ENCODE measurements at regions not wholly inside any gene's neighbourhood (a gene's known extent, or its start where the extent isn't known, plus 50 kb on each side); places are given as distances from the start of the nearest gene placed in this dataset.
"Not testable (repeated sequence)": the region's sequence is repeated elsewhere in the genome, so short reads cannot be mapped to it uniquely, and the experiment has no call there.

DNA sequence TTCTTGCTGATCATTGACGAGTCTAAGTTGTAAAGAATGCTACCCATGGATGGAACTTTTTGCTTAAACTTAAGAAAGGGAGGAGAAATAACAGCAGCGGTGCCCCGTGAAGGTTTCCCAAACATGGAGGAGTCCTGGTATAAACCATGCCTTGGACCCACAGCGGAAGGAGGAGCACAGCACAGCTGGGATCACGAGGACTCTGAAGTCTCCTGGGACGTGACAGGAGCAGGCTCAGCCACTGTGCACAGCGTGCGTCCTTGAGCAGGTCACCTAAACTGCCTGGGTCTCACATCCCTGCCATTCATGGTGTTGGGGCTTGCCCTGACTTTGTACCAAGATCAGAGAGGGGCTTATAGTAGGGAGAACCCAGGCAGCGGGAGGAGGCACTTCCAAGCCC is 56.1 kb upstream of the UNC93A start:
- TF ChIP-seq, protein P1, sequence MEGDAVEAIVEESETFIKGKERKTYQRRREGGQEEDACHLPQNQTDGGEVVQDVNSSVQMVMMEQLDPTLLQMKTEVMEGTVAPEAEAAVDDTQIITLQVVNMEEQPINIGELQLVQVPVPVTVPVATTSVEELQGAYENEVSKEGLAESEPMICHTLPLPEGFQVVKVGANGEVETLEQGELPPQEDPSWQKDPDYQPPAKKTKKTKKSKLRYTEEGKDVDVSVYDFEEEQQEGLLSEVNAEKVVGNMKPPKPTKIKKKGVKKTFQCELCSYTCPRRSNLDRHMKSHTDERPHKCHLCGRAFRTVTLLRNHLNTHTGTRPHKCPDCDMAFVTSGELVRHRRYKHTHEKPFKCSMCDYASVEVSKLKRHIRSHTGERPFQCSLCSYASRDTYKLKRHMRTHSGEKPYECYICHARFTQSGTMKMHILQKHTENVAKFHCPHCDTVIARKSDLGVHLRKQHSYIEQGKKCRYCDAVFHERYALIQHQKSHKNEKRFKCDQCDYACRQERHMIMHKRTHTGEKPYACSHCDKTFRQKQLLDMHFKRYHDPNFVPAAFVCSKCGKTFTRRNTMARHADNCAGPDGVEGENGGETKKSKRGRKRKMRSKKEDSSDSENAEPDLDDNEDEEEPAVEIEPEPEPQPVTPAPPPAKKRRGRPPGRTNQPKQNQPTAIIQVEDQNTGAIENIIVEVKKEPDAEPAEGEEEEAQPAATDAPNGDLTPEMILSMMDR (IDR thresholded peaks at IDR 0.05) = no peak
- ATAC-seq (ENCODE audit: low FRiP score) (no peak), DNase-seq (ENCODE audit: low spot score) (no peak)

DNA sequence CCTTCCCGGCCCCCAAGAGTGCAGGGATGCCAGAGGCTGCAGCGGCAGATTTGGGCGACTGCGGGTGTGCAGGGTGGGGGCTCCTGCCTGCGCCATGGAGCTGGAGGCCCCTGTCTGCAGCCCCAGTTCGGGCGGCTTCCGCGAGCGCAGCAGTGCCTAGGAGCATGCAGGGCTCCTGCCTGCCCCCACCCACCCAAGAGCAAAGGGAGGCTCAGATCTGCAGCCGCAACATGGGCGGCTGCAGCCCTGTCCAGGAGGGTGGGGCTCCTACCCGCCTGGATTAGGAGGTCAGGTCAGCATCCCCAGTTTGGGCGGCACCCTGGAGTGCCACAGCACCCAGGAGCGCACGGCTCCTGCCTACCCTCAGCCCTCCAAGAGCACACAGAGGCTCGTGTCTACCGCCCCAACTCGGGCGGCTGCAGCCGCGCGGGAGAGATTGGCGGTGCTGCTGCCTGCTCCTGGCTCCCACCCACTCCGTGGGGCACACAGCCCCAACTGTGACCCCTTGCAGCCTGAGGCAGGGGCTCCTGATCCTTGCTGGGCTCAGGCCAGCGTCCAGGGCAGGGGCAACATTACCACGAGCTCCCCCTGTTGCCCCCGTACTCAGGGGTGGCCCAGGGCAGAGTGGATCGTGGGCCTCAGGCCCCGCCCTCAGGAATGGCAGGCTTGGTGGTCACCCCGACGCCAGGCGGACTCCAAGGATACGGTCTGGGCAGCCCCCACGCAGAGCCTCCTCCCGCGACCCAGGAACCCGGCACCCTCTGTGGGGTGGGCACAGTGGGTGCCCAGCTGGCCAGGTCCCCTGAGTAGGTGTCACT is 55.5 kb upstream of the UNC93A start:
- TF ChIP-seq, protein P1 (IDR thresholded peaks at IDR 0.05) = no peak
- ATAC-seq (ENCODE audit: low FRiP score) = no peak

DNA sequence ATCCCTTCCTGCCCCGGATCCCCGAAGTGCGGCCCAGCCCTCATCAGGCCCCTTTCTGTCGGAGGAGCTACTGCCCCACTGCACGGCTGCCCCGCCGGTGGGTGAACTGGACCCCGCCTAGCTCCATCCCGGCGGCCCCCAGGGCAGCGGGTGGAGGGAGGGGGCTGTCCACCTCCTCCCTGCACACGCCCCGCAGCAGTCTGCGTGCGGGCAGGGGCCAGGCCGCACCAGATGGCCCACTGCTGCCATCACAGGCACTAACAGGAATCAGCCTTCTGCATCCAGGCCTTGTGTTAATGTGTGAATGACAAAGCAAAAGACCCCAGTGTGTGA is 54.9 kb upstream of the UNC93A start:
- peak; percentile 27 for ATAC-seq (ENCODE audit: low FRiP score)
- no peak for DNase-seq (ENCODE audit: low spot score)
- TF ChIP-seq, protein P1 (IDR thresholded peaks at IDR 0.05) = no peak

More for the DNA sequence above, 55.5 kb upstream of the UNC93A start:
- DNase-seq (ENCODE audit: low spot score) = no peak

DNA sequence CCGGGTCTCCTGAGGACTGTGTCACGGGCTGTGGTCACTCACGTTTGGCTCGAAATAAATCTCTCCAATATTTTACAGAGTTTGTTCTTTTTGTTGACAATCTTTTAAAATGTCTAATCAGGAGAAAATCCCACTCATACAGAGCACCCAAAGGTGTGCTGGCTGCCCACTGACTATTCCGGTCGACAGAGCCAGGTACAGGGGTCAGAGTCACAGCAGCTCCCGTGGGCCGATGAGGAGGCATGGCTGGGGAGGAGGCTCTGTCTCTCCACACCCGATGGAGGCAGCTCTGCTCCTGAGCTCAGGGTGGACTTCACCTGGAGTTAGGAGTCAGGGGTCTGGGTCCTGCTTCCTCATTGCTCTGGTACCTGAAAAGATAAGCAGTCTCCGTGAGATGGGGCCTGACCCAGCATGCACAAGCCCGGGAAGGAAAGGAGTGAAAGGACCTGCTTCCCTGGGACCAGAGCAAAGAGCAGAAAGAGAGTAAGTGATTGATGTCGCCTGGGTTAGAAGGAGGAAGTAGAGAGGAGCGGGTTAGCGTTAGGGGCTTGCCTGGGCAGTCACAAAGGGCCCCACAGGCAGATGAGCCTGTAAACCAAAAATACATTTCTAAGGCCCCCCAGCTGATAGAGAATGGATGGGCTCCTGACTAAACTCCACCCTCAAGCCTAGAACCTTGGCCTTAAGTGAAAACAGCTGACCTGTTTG is 53.5 kb upstream of the UNC93A start:
- TF ChIP-seq, protein P1 (IDR thresholded peaks at IDR 0.05) = no peak
- no peak for DNase-seq (ENCODE audit: low spot score)
- ATAC-seq (ENCODE audit: low FRiP score) = peak; percentile 34

DNA sequence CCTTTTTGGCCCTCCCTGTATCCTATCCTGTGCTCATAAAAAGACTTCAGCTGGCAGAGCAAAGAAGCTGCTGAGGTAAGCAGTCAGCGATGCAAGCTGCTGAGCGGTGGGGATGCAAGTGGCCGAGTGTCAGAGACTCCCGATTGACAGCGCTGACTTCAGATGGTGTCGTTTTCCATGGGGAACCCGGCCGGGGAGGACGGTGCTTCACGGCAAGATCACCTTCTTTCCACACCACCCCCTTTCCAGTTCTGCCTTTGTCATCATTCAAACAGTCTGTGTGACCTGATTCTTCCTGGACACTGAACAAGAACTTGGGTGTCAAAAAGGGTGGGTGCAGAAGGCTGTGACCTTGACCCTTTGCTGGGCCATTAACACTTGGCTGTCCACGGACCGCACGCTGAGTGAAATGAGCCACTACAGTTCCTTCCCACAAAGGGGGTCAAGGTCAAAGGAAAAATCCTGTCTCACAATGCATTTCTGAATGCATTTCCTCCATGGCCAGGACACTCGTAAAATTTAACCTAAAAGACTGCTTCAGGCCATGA is 52.9 kb upstream of the UNC93A start:
- TF ChIP-seq, protein P1 (IDR thresholded peaks at IDR 0.05) = no peak
- ATAC-seq (ENCODE audit: low FRiP score) (no peak), DNase-seq (ENCODE audit: low spot score) (no peak)

DNA sequence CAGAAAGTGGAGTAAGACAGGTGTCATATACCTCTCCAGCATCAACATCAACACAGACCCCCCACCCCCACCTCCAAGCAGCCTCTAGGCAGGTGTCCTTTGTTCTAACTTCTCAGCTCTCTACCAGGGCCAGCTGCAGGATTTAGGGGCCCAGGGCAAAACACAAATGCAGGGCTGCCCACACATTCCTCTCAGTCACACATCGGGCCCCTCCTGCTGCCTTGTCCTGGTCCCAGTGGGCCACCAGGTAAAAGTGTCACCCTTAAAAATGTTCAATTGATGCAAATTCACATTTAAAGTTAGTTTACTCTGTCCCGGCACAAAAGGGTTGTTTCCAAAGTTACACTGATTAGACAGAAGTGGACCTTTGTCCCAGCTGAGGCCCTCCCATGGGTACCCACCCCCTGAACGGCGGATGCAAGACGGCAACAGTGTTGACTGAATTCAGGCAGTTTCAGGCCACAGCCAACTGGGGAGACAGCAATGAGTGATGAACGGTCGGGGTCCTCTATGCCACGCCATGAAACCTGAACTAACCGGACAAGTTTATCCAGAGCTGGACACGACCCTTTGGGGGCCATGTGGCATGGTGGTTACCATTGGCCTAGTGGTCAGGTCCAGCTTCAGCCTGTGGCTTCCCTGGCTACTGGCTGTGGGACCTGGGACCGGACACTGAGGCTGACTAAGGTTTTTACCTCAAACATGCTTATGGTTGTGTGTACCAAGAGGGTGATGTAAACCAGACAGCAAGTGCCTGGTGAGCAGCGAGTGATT is 52.2 kb upstream of the UNC93A start:
- TF ChIP-seq, protein P1 (IDR thresholded peaks at IDR 0.05) = no peak
- no peak for DNase-seq (ENCODE audit: low spot score)
- ATAC-seq (ENCODE audit: low FRiP score) = no peak

DNA sequence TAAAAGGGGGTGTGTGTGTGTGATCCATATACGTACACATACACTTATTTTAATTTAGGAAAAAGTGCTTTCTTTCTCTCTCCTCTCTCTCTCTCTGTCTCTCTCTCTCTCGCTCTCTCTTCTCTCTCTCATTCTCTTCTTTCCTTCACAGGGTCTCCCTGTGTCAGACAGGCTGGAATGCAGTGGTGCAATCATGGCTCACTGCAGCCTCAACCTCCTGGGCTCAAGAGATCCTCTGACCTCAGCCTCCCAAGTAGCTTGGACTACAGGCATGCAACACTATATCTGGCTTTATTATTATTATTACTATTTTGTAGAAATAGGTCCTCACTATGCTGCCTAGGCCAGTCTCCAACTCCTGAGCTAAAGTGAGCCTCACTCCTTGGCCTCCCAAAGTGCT is 51.6 kb upstream of the UNC93A start:
- DNase-seq (ENCODE audit: low spot score); ATAC-seq (ENCODE audit: low FRiP score): not testable (repeated sequence)
